Panc1 (cell line): ENCODE measurements at regions not wholly inside any gene's neighbourhood (a gene's known extent, or its start where the extent isn't known, plus 50 kb on each side); places are given as distances from the start of the nearest gene placed in this dataset.
"Not testable (repeated sequence)": the region's sequence is repeated elsewhere in the genome, so short reads cannot be mapped to it uniquely, and the experiment has no call there.

Source experiments
- ATAC-seq: fragments of 200-7000 bp; cut with Tn5 transposase; 2 replicates; pipeline ENCODE4 v1.9.1; 2020; ENCODE audit warnings: mild to moderate bottlenecking, moderate library complexity
- BruUV-seq: library from RNA; stranded (reverse); fragments of 400-500 nt; replicated peaks from 2 replicates; lab custom pipeline; 2021; lab: Mats Ljungman, UMichigan
- CTCF ChIA-PET: fragments of 300-600 bp; sonication (Branson Sonifier 250); formaldehyde crosslinking; loops from one replicate; lab custom pipeline; 2022; ENCODE audit warnings: antibody characterized with exemption; lab: Charles Lee
- POLR2A ChIA-PET: fragments of 300-600 bp; sonication (Branson Sonifier 250); formaldehyde crosslinking; loops from one replicate; lab custom pipeline; 2022; ENCODE audit warnings: antibody characterized with exemption; lab: Charles Lee
- DNase-seq: peaks from one replicate; pipeline ENCODE4 v3.0.0-alpha.2; 2010; ENCODE audit warnings: low read depth, low spot score
- H3K27ac ChIP-seq: 2 replicates; pipeline ENCODE4 v1.5.1; 2011; ENCODE audit warnings: mild to moderate bottlenecking, low read length, inconsistent platforms
- H3K27me3 ChIP-seq: fragments of 200-500 bp; sonication (Bioruptor generic); 2 replicates; pipeline ENCODE4 v1.6.0; 2014; ENCODE audit warnings: low read length, inconsistent platforms; ENCODE audit not compliant: control insufficient read depth, insufficient read depth
- H3K36me3 ChIP-seq: fragments of 200-500 bp; sonication (Bioruptor generic); 2 replicates; pipeline ENCODE4 v1.5.1; 2014; ENCODE audit warnings: inconsistent platforms, mild to moderate bottlenecking, low read length, moderate library complexity; ENCODE audit not compliant: control insufficient read depth, insufficient read depth
- H3K4me1 ChIP-seq: 2 replicates; pipeline ENCODE4 v1.5.1; 2011; ENCODE audit warnings: inconsistent platforms, mild to moderate bottlenecking, low read length, moderate library complexity; ENCODE audit not compliant: control insufficient read depth, insufficient read depth
- H3K4me3 ChIP-seq, 2 experiments: 2 replicates each; pipeline ENCODE4 v1.5.1; 2011 to 2012; ENCODE audit warnings: low read depth in 2 of 2, low read length in 2 of 2, mild to moderate bottlenecking in 2 of 2, inconsistent platforms in 1 of 2, moderate library complexity in 1 of 2
- H3K9me3 ChIP-seq: fragments of 200-500 bp; sonication (Bioruptor generic); 2 replicates; pipeline ENCODE4 v1.5.1; 2014; ENCODE audit warnings: low read depth, mild to moderate bottlenecking, inconsistent platforms, low read length, moderate library complexity; ENCODE audit not compliant: control insufficient read depth, insufficient read depth
- POLR2AphosphoS5 ChIP-seq: IDR thresholded peaks from 2 replicates; pipeline ENCODE4 v1.6.1; 2012; ENCODE audit warnings: mild to moderate bottlenecking, low read depth, low read length, moderate library complexity
- SIN3A ChIP-seq: IDR thresholded peaks from 2 replicates; pipeline ENCODE4 v1.6.1; 2012; ENCODE audit warnings: low read depth, mild to moderate bottlenecking, low read length, moderate library complexity, borderline replicate concordance; ENCODE audit not compliant: insufficient read depth
- TCF7L2 ChIP-seq: IDR thresholded peaks from 2 replicates; pipeline ENCODE4 v1.6.1; 2011; ENCODE audit warnings: mild to moderate bottlenecking, low read depth, low read length, inconsistent platforms
- in situ Hi-C: cut with HindIII; loops from 2 replicates; pipeline ENCODE4 v1.10.0; 2016; ENCODE audit warnings: low sequenced_read_pairs, low pct_unique_long_range_greater_than_20kb
- intact Hi-C: fragments of 100-400 bp; cut with micrococcal nuclease; formaldehyde crosslinking; loops from one replicate; pipeline ENCODE4 v1.10.0; 2022; ENCODE audit not compliant: unreplicated experiment
- TF ChIP-seq, protein P1 (sequence below): fragments of 450-650 bp; IDR thresholded peaks from 2 replicates; pipeline ENCODE4 v1.5.1; 2017; ENCODE audit warnings: mild to moderate bottlenecking
- TF ChIP-seq, protein P2 (sequence below), 2 experiments: IDR thresholded peaks; 2 replicates each; pipeline ENCODE4 v1.6.1; 2011 to 2012; ENCODE audit warnings: low read depth in 2 of 2, control low read depth in 1 of 2, low read length in 1 of 2, mild to moderate bottlenecking in 1 of 2, moderate library complexity in 1 of 2; ENCODE audit not compliant: insufficient read depth in 1 of 2

DNA sequence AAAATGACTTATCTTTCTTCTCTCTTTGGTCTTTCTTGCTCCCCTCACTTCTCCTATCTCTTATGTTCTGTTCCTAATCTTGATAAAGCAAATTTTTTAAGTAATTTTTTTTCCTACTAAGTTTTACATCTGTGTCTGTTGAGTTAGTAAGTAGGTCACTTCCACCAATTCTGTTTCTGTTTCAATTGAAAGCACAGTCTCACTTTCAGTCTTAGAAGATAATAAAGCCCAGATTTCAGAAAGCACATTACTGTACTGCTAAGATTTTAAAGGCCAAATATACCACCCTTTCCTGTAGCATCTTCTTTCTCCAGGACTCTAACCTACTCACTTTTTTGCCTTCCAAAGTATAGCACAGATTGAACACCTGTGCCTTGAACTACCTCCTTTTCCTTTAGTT is 866.1 kb upstream of the ADGRB3 start:
- Histone ChIP-seq H3K27ac (no peak overlapping the region), H3K9me3 (peaks cover 3% of the 10 kb centered on the region; the same call in 1 of the 2 replicates), H3K4me1 (no peaks in the 10 kb centered on the region), H3K36me3 (no peaks in the 10 kb centered on the region), H3K4me3 (no peak overlapping the region), H3K27me3 (no peaks in the 10 kb centered on the region)
- CTCF ChIA-PET: no interaction called here
- in situ Hi-C loops: no loop called here
- intact Hi-C loops: no loop called here
- ATAC-seq (no peak), DNase-seq (no peak)
- POLR2A ChIA-PET: interaction anchor here (0.7 kb wide), 1 partner anchor 25 kb away, joined by 3 read pairs; no protein-coding TSS in a partner anchor
- no TSS peak for BruUV-seq
- TF ChIP-seq TCF7L2: no peak
- TF ChIP-seq, protein P1, sequence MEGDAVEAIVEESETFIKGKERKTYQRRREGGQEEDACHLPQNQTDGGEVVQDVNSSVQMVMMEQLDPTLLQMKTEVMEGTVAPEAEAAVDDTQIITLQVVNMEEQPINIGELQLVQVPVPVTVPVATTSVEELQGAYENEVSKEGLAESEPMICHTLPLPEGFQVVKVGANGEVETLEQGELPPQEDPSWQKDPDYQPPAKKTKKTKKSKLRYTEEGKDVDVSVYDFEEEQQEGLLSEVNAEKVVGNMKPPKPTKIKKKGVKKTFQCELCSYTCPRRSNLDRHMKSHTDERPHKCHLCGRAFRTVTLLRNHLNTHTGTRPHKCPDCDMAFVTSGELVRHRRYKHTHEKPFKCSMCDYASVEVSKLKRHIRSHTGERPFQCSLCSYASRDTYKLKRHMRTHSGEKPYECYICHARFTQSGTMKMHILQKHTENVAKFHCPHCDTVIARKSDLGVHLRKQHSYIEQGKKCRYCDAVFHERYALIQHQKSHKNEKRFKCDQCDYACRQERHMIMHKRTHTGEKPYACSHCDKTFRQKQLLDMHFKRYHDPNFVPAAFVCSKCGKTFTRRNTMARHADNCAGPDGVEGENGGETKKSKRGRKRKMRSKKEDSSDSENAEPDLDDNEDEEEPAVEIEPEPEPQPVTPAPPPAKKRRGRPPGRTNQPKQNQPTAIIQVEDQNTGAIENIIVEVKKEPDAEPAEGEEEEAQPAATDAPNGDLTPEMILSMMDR: no peak
- no peak for TF ChIP-seq SIN3A
- TF ChIP-seq POLR2AphosphoS5: no peak
- TF ChIP-seq, protein P2, sequence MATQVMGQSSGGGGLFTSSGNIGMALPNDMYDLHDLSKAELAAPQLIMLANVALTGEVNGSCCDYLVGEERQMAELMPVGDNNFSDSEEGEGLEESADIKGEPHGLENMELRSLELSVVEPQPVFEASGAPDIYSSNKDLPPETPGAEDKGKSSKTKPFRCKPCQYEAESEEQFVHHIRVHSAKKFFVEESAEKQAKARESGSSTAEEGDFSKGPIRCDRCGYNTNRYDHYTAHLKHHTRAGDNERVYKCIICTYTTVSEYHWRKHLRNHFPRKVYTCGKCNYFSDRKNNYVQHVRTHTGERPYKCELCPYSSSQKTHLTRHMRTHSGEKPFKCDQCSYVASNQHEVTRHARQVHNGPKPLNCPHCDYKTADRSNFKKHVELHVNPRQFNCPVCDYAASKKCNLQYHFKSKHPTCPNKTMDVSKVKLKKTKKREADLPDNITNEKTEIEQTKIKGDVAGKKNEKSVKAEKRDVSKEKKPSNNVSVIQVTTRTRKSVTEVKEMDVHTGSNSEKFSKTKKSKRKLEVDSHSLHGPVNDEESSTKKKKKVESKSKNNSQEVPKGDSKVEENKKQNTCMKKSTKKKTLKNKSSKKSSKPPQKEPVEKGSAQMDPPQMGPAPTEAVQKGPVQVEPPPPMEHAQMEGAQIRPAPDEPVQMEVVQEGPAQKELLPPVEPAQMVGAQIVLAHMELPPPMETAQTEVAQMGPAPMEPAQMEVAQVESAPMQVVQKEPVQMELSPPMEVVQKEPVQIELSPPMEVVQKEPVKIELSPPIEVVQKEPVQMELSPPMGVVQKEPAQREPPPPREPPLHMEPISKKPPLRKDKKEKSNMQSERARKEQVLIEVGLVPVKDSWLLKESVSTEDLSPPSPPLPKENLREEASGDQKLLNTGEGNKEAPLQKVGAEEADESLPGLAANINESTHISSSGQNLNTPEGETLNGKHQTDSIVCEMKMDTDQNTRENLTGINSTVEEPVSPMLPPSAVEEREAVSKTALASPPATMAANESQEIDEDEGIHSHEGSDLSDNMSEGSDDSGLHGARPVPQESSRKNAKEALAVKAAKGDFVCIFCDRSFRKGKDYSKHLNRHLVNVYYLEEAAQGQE (IDR thresholded peaks at IDR 0.05; ENCODE audit: insufficient read depth in 1 of 2, low read depth in 2 of 2, low read length in 1 of 2): no peak

DNA sequence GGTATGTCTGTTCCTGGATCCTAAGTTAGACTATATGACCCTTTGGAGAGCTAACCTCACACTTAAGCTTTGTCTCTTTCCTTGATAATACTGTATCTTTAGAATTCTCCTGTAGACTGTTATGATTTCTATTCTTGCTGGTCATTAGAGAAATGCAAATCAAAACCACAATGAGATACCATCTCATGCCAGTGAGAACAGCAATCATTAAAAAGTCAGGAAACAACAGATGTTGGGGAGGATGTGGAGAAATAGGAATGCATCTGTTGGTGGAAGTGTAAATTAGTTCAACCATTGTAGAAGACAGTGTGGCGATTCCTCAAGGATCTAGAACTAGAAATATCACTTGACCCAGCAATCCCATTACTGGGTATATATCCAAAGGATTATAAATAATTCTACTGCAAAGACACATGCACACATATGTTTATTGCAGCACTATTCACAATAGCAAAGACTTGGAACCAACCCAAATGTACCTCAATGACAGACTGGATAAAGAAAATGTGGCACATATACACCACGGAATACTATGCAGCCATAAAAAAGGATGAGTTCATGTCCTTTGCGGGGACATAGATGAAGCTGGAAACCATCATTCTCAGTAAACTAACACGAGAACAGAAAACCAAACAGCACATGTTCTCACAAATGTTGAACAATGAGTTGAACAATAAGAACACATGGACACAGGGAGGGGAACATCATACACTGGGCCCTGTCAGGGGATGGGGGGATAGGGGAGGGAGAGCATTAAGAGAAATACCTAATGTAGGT is 867.8 kb upstream of the ADGRB3 start:
- H3K27ac ChIP-seq, BruUV-seq, DNase-seq, CTCF ChIA-PET, intact Hi-C loops, POLR2A ChIA-PET, H3K4me1 ChIP-seq, in situ Hi-C loops, H3K9me3 ChIP-seq, H3K36me3 ChIP-seq, H3K4me3 ChIP-seq, H3K27me3 ChIP-seq, ATAC-seq: not testable (repeated sequence)

DNA sequence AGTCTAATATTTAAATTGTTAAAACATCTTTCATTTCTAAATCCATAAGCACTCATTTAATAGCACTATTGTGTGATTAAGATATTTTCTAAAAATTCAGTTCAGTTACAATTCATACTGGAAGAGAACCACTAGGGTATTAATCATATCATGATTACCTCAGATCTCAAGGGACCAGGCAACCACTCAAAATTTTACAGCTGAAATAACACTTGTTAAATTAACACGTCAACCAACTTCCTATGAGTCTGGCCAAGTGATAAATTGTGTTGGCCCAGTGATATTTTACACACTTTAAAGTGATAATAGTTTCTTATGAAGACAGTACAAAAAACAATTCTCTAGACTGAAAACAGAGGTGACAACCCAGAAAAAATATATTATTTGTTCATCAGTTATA is 869.0 kb upstream of the ADGRB3 start:
- no peaks in the 10 kb centered on the region for H3K36me3 ChIP-seq

More for the DNA sequence above, 869.0 kb upstream of the ADGRB3 start:
- DNase-seq (no peak), ATAC-seq (no peak)
- ChIA-PET POLR2A (no interaction called here), CTCF (no interaction called here)
- H3K27ac ChIP-seq: no peak overlapping the region
- no peaks in the 10 kb centered on the region for H3K9me3 ChIP-seq
- H3K4me3 ChIP-seq: no peak overlapping the region
- no TSS peak for BruUV-seq
- H3K27me3 ChIP-seq: no peaks in the 10 kb centered on the region
- TF ChIP-seq SIN3A (no peak), POLR2AphosphoS5 (no peak), TCF7L2 (no peak)
- TF ChIP-seq, protein P1: no peak
- TF ChIP-seq, protein P2 (IDR thresholded peaks at IDR 0.05; ENCODE audit: insufficient read depth in 1 of 2, low read depth in 2 of 2, low read length in 1 of 2): no peak
- no peaks in the 10 kb centered on the region for H3K4me1 ChIP-seq
- intact Hi-C loops (no loop called here), in situ Hi-C loops (no loop called here)
